H1 (cell line): ENCODE measurements at regions not wholly inside any gene's neighbourhood (a gene's known extent, or its start where the extent isn't known, plus 50 kb on each side); places are given as distances from the start of the nearest gene placed in this dataset.

Experiments used
- CTCF ChIA-PET: fragments of 300-600 bp; sonication (Branson Sonifier 250); formaldehyde crosslinking; loops from one replicate; lab custom pipeline; 2021; ENCODE audit not compliant: partially characterized antibody; lab: Charles Lee
- POLR2A ChIA-PET: fragments of 300-600 bp; sonication (Branson Sonifier 250); formaldehyde crosslinking; loops from one replicate; lab custom pipeline; 2021; ENCODE audit warnings: inconsistent platforms; ENCODE audit not compliant: partially characterized antibody; lab: Charles Lee
- DNase-seq, 2 experiments: peaks; one replicate each; pipeline versions ENCODE4 v3.0.0 to v3.0.0-alpha.2; 2010 to 2022; ENCODE audit warnings: low spot score in 2 of 2, low read depth in 1 of 2, mixed read lengths in 1 of 2
- FAIRE-seq: peaks from 2 replicates; lab custom pipeline; 2011; peaks lifted over from hg19 to GRCh38; lab: Jason Lieb, UNC
- H2AFZ ChIP-seq: 2 replicates; pipeline ENCODE4 v1.8.1; 2012; ENCODE audit warnings: low read length, inconsistent platforms
- H2AK5ac ChIP-seq: 2 replicates; pipeline ENCODE4 v1.6.1; 2013; ENCODE audit warnings: low read depth, low read length
- H2BK120ac ChIP-seq: replicated peaks from 2 replicates; pipeline ENCODE3; 2013; ENCODE audit warnings: low read depth, low read length, inconsistent platforms
- H2BK12ac ChIP-seq: 2 replicates; pipeline ENCODE4 v1.6.1; 2013; ENCODE audit warnings: low read depth, low read length
- H2BK15ac ChIP-seq: 2 replicates; pipeline ENCODE4 v1.6.1; 2013; ENCODE audit warnings: low read length
- H2BK20ac ChIP-seq: 2 replicates; pipeline ENCODE4 v1.6.1; 2013; ENCODE audit warnings: low read length
- H2BK5ac ChIP-seq: 2 replicates; pipeline ENCODE4 v1.6.1; 2013; ENCODE audit warnings: low read depth, low read length
- H3K14ac ChIP-seq: 2 replicates; pipeline ENCODE4 v1.6.1; 2013; ENCODE audit warnings: inconsistent platforms; ENCODE audit not compliant: insufficient read length
- H3K18ac ChIP-seq: 2 replicates; pipeline ENCODE4 v1.6.1; 2013; ENCODE audit warnings: low read length; ENCODE audit errors: extremely low read depth
- H3K23ac ChIP-seq: 2 replicates; pipeline ENCODE4 v1.6.1; 2013; ENCODE audit warnings: inconsistent platforms; ENCODE audit not compliant: insufficient read length
- H3K23me2 ChIP-seq: 2 replicates; pipeline ENCODE4 v1.6.1; 2013; ENCODE audit warnings: low read depth, low read length
- H3K27ac ChIP-seq: 2 replicates; pipeline ENCODE4 v1.6.1; 2011; ENCODE audit warnings: low read depth, low read length, inconsistent platforms
- H3K27me3 ChIP-seq, 4 experiments: replicated peaks in 1 of 4; 1 replicate in 1 of 4; 2 replicates in 3 of 4; pipeline versions ENCODE4 v1.6.1 to v1.8.1; 2011 to 2013; ENCODE audit warnings: low read length in 3 of 4, mild to moderate bottlenecking in 3 of 4, inconsistent platforms in 2 of 4, mixed read lengths in 2 of 4, moderate library complexity in 1 of 4; ENCODE audit not compliant: control insufficient read depth in 3 of 4, insufficient read depth in 3 of 4; ENCODE audit errors: extremely low read depth in 1 of 4
- H3K36me3 ChIP-seq, 4 experiments: 2 replicates each; pipeline versions ENCODE4 v1.6.1 to v1.8.1; 2011 to 2013; ENCODE audit warnings: mild to moderate bottlenecking in 4 of 4, low read length in 3 of 4, moderate library complexity in 2 of 4, control low read depth in 1 of 4, inconsistent platforms in 1 of 4; ENCODE audit not compliant: insufficient read depth in 4 of 4, control insufficient read depth in 2 of 4
- H3K4ac ChIP-seq: replicated peaks from 2 replicates; pipeline ENCODE3; 2013; ENCODE audit warnings: low read length, low read depth, mixed read lengths, inconsistent platforms; ENCODE audit not compliant: insufficient read length
- H3K4me1 ChIP-seq, 4 experiments: replicated peaks in 1 of 4; 1 replicate in 1 of 4; 2 replicates in 3 of 4; pipeline versions ENCODE4 v1.6.1 to v1.8.1; 2011 to 2013; ENCODE audit warnings: low read length in 3 of 4, inconsistent platforms in 2 of 4, mixed read lengths in 1 of 4; ENCODE audit not compliant: insufficient read depth in 4 of 4, control insufficient read depth in 3 of 4
- H3K4me2 ChIP-seq, 2 experiments: 2 replicates each; pipeline versions ENCODE4 v1.6.1 to v1.8.1; 2011 to 2013; ENCODE audit warnings: low read depth in 2 of 2, low read length in 2 of 2, control low read depth in 1 of 2, inconsistent platforms in 1 of 2, mild to moderate bottlenecking in 1 of 2; ENCODE audit not compliant: insufficient read depth in 1 of 2
- H3K4me3 ChIP-seq, 4 experiments: fragments of 200-600, 300-600 bp in 1 of 4; sonication (generic), shearing (Covaris generic), sonication (Bioruptor Twin) in 1 of 4; 2 replicates each; pipeline versions ENCODE4 v1.5.1 to v1.8.1; 2011 to 2016; ENCODE audit warnings: low read length in 4 of 4, low read depth in 3 of 4, control low read depth in 2 of 4, inconsistent platforms in 2 of 4, mild to moderate bottlenecking in 2 of 4, mixed read lengths in 1 of 4, moderate library complexity in 1 of 4; ENCODE audit not compliant: insufficient read depth in 2 of 4; ENCODE audit errors: extremely low read depth in 1 of 4
- H3K56ac ChIP-seq: replicated peaks from 2 replicates; pipeline ENCODE3; 2013; ENCODE audit warnings: low read depth, mild to moderate bottlenecking, mixed read lengths, low read length, inconsistent platforms; ENCODE audit not compliant: insufficient read length
- H3K79me1 ChIP-seq: 2 replicates; pipeline ENCODE4 v1.6.1; 2013; ENCODE audit warnings: low read depth, low read length, control low read depth
- H3K79me2 ChIP-seq, 2 experiments: 2 replicates each; pipeline versions ENCODE4 v1.6.1 to v1.8.1; 2012 to 2013; ENCODE audit warnings: low read length in 2 of 2, mild to moderate bottlenecking in 2 of 2, inconsistent platforms in 1 of 2; ENCODE audit not compliant: insufficient read depth in 2 of 2, control insufficient read depth in 1 of 2
- H3K9ac ChIP-seq, 4 experiments: replicated peaks in 1 of 4; 1 replicate in 1 of 4; 2 replicates in 3 of 4; pipeline versions ENCODE4 v1.6.1 to v1.8.1; 2011 to 2013; ENCODE audit warnings: low read depth in 3 of 4, low read length in 3 of 4, control low read depth in 2 of 4, mild to moderate bottlenecking in 2 of 4, moderate library complexity in 2 of 4, inconsistent platforms in 1 of 4; ENCODE audit errors: extremely low read depth in 1 of 4
- H3K9me3 ChIP-seq, 2 experiments: 2 replicates each; pipeline versions ENCODE4 v1.6.1 to v1.8.1; 2012 to 2013; ENCODE audit warnings: mild to moderate bottlenecking in 2 of 2, moderate library complexity in 2 of 2, control low read depth in 1 of 2, inconsistent platforms in 1 of 2, low read depth in 1 of 2, low read length in 1 of 2, mixed read lengths in 1 of 2; ENCODE audit not compliant: insufficient read depth in 2 of 2
- H4K20me1 ChIP-seq, 2 experiments: replicated peaks in 1 of 2; 2 replicates each; pipeline versions ENCODE3 to v1.8.1; 2011 to 2013; ENCODE audit warnings: inconsistent platforms in 2 of 2, low read length in 2 of 2, mild to moderate bottlenecking in 1 of 2; ENCODE audit not compliant: insufficient read depth in 2 of 2, control insufficient read depth in 1 of 2
- H4K5ac ChIP-seq: 2 replicates; pipeline ENCODE4 v1.6.1; 2013; ENCODE audit warnings: low read length, low read depth, mixed read lengths, inconsistent platforms; ENCODE audit not compliant: insufficient read length
- H4K8ac ChIP-seq: 2 replicates; pipeline ENCODE4 v1.8.0; 2013; ENCODE audit warnings: mild to moderate bottlenecking, moderate library complexity, low read length, inconsistent platforms; ENCODE audit not compliant: insufficient read depth; ENCODE audit errors: extremely low read depth
- H4K91ac ChIP-seq: replicated peaks from 2 replicates; pipeline ENCODE3; 2013; ENCODE audit warnings: low read length, mixed read lengths, inconsistent platforms; ENCODE audit not compliant: insufficient read length
- ASH2L ChIP-seq: fragments of 200-600, 300-600 bp; sonication (generic); IDR thresholded peaks from one replicate; pipeline ENCODE4 v1.7.1; 2017; ENCODE audit warnings: low read length
- BACH1 ChIP-seq: IDR thresholded peaks from 2 replicates; pipeline ENCODE4 v1.6.1; 2012; ENCODE audit warnings: low read length, improper control_type of control experiment
- EP300 ChIP-seq, 2 experiments: IDR thresholded peaks; 1 replicate in 1 of 2; 2 replicates in 1 of 2; pipeline ENCODE4 v1.6.1; 2011 to 2012; ENCODE audit warnings: low read depth in 2 of 2, low read length in 2 of 2, mild to moderate bottlenecking in 2 of 2, borderline replicate concordance in 1 of 2, inconsistent platforms in 1 of 2, moderate library complexity in 1 of 2
- GTF2F1 ChIP-seq: IDR thresholded peaks from 2 replicates; pipeline ENCODE4 v1.6.1; 2012; ENCODE audit warnings: low read depth, low read length, improper control_type of control experiment, borderline replicate concordance
- JUN ChIP-seq: IDR thresholded peaks from 2 replicates; pipeline ENCODE4 v1.6.1; 2011; ENCODE audit warnings: low read depth, mild to moderate bottlenecking, improper control_type of control experiment, low read length
- JUND ChIP-seq: IDR thresholded peaks from 2 replicates; pipeline ENCODE4 v1.6.1; 2011; ENCODE audit warnings: mild to moderate bottlenecking, improper control_type of control experiment, low read length
- POLR2A ChIP-seq, 2 experiments: IDR thresholded peaks; 1 replicate in 1 of 2; 2 replicates in 1 of 2; pipeline ENCODE4 v1.6.1; 2011; ENCODE audit warnings: low read depth in 2 of 2, low read length in 2 of 2, mild to moderate bottlenecking in 2 of 2; ENCODE audit errors: control extremely low read depth in 1 of 2
- RFX5 ChIP-seq: IDR thresholded peaks from 2 replicates; pipeline ENCODE4 v1.6.1; 2011; ENCODE audit warnings: low read depth, low read length, improper control_type of control experiment, borderline replicate concordance
- SIX5 ChIP-seq: IDR thresholded peaks from 2 replicates; pipeline ENCODE4 v1.6.1; 2011; ENCODE audit warnings: mild to moderate bottlenecking, low read depth, low read length
- SP1 ChIP-seq: IDR thresholded peaks from 2 replicates; pipeline ENCODE4 v1.6.1; 2011; ENCODE audit warnings: low read depth, low read length
- SP2 ChIP-seq: IDR thresholded peaks from 2 replicates; pipeline ENCODE4 v1.6.1; 2012; ENCODE audit warnings: mild to moderate bottlenecking, low read length, inconsistent platforms
- TBP ChIP-seq: IDR thresholded peaks from 2 replicates; pipeline ENCODE4 v1.6.1; 2011; ENCODE audit warnings: low read depth, low read length, improper control_type of control experiment
- WGBS, 2 experiments: shearing (Covaris generic) in 1 of 2; methylation state at CpG; one replicate each; pipeline versions ENCODE4 v1.1.6 to v1.1.7; 2013 to 2015; ENCODE audit warnings: low lambda C conversion rate in 2 of 2, mixed read lengths in 2 of 2, inconsistent platforms in 1 of 2, low coverage in 1 of 2, missing lambda C conversion rate in 1 of 2; ENCODE audit not compliant: insufficient replicate concordance in 2 of 2, insufficient coverage in 1 of 2, insufficient read length in 1 of 2; ENCODE audit errors: extremely low coverage in 1 of 2, missing lambda C conversion rate in 1 of 2; 5-methylcytosine and 5-hydroxymethylcytosine counted together

- Histone ChIP-seq H4K5ac (no peak overlapping the region), H2BK12ac (no peak overlapping the region), H2AFZ (no peak overlapping the region), H3K9me3 (no peaks in the 10 kb centered on the region), H4K91ac (no peak overlapping the region), H3K4me2 (no peak overlapping the region), H2BK15ac (no peak overlapping the region), H3K4me1 (no peaks in the 10 kb centered on the region), H2AK5ac (no peak overlapping the region), H4K8ac (no peak overlapping the region), H3K18ac (no peak overlapping the region), H3K23me2 (no peaks in the 10 kb centered on the region), H3K9ac (no peak overlapping the region), H2BK120ac (no peak overlapping the region), H3K36me3 (no peaks in the 10 kb centered on the region), H3K79me1 (no peaks in the 10 kb centered on the region), H3K23ac (no peak overlapping the region), H3K14ac (no peak overlapping the region), H3K79me2 (no peaks in the 10 kb centered on the region), H4K20me1 (no peaks in the 10 kb centered on the region), H2BK5ac (no peak overlapping the region), H3K27me3 (no peaks in the 10 kb centered on the region), H3K4ac (no peak overlapping the region), H3K56ac (no peak overlapping the region), H3K27ac (no peak overlapping the region), H2BK20ac (no peak overlapping the region), H3K4me3 (no peak overlapping the region)
- ChIA-PET CTCF (no interaction called here), POLR2A (no interaction called here)
- 92% methylated on average over 1 of the region's 1 CpG; no CpG with 5 or more reads in 1 of the 2 experiments for WGBS, 2 experiments
- DNase-seq: no peak
- no peak for FAIRE-seq
- TF ChIP-seq POLR2A (IDR thresholded peaks at IDR 0.05; ENCODE audit: control extremely low read depth in 1 of 2, low read depth in 2 of 2, low read length in 2 of 2): no peak
- TF ChIP-seq ASH2L: no peak
- no peak for TF ChIP-seq TBP
- no peak for TF ChIP-seq SP1
- no peak for TF ChIP-seq SIX5
- no peak for TF ChIP-seq SP2
- no peak for TF ChIP-seq RFX5
- TF ChIP-seq EP300 (IDR thresholded peaks at IDR 0.05; ENCODE audit: borderline replicate concordance in 1 of 2, low read depth in 2 of 2, low read length in 2 of 2): no peak
- TF ChIP-seq JUN: no peak
- TF ChIP-seq JUND: no peak
- no peak for TF ChIP-seq GTF2F1
- TF ChIP-seq BACH1: no peak
These were observed 997.8 kb upstream of the RAG2 start for GRCh38 chr11:37595845-37596244.
